ENCODE measurements at regions not wholly inside any gene's neighbourhood (a gene's known extent, or its start where the extent isn't known, plus 50 kb on each side); places are given as distances from the start of the nearest gene placed in this dataset.

GRCh38 chr10:91689731-91690168, 56.9 kb upstream of the PPP1R3C start:
- ChIA-PET POLR2A (no interaction called here), CTCF (no interaction called here)
- no peak for ATAC-seq (ENCODE audit: low read depth)
- Mint-ChIP-seq H3K9me3 (ENCODE audit: insufficient read depth) (no peaks in the 10 kb centered on the region), H3K27ac (no peak overlapping the region), H3K4me3 (no peak overlapping the region), H3K27me3 (peaks cover 13% of the 10 kb centered on the region), H3K4me1 (no peaks in the 10 kb centered on the region)
- Histone ChIP-seq H3K4me2 (replicated peaks; ENCODE audit: low read depth, low read length, poor library complexity, severe bottlenecking) (no peak overlapping the region), H3K27me3 (replicated peaks in 1 of 4; ENCODE audit: control extremely low read depth in 1 of 4, control insufficient read depth in 3 of 4, insufficient read depth in 4 of 4, low read length in 3 of 4) (peaks cover 0 to 2% (median 0%) of the 10 kb centered on the region in 4 experiments), H3K9ac (ENCODE audit: low read length) (no peak overlapping the region), H3K27ac (ENCODE audit: low read length in 2 of 2) (no peak overlapping the region), H3K9me3 (ENCODE audit: control extremely low read depth in 1 of 3, control insufficient read depth in 2 of 3, insufficient read depth in 1 of 3, low read length in 2 of 3) (no peaks in the 10 kb centered on the region), H3K36me3 (replicated peaks in 1 of 2; ENCODE audit: control extremely low read depth in 1 of 2, control insufficient read depth in 1 of 2, extremely low read depth in 1 of 2, insufficient read depth in 2 of 2, low read length in 1 of 2) (no peaks in the 10 kb centered on the region), H3K4me3 (ENCODE audit: control extremely low read depth in 1 of 5, extremely low read depth in 1 of 5, insufficient read depth in 1 of 5, low read depth in 2 of 5, low read length in 4 of 5) (no peak overlapping the region), H3K79me2 (ENCODE audit: control insufficient read depth, insufficient read depth, low read length) (no peaks in the 10 kb centered on the region), H2AFZ (ENCODE audit: insufficient read depth, low read depth, low read length, poor library complexity, severe bottlenecking) (no peak overlapping the region), H3K4me1 (ENCODE audit: control insufficient read depth in 2 of 2, insufficient read depth in 2 of 2, low read length in 2 of 2) (no peaks in the 10 kb centered on the region), H4K20me1 (ENCODE audit: control insufficient read depth, insufficient read depth, low read length, poor library complexity, severe bottlenecking) (no peaks in the 10 kb centered on the region)
- no CpG with 5 or more reads among the region's 2 CpGs for WGBS (ENCODE audit: insufficient coverage)
- intact Hi-C loops (cut with micrococcal nuclease) = loop anchor here (5.0 kb wide), 1 partner anchor 302 kb away; no protein-coding TSS in a partner anchor
- TF ChIP-seq EZH2 (IDR thresholded peaks at IDR 0.05; ENCODE audit: borderline replicate concordance, insufficient read depth, low read depth, low read length, poor library complexity, severe bottlenecking) (no peak), CTCF (IDR thresholded peaks at IDR 0.05) (no peak)
- DNase-seq = no peak

GRCh38 chr10:91684841-91685240, 52.0 kb upstream of the PPP1R3C start:
- ATAC-seq (ENCODE audit: low read depth) (no peak), DNase-seq (no peak)
- no peak overlapping the region for H3K27ac Mint-ChIP-seq
- CTCF ChIA-PET = no interaction called here
- no peaks in the 10 kb centered on the region for H3K4me1 ChIP-seq (ENCODE audit: control insufficient read depth in 2 of 2, insufficient read depth in 2 of 2, low read length in 2 of 2)
- POLR2A ChIA-PET = no interaction called here
- intact Hi-C loops (cut with micrococcal nuclease) = no loop called here
- H2AFZ ChIP-seq (ENCODE audit: insufficient read depth, low read depth, low read length, poor library complexity, severe bottlenecking) = no peak overlapping the region
- no peak overlapping the region for H3K4me3 Mint-ChIP-seq
- WGBS (ENCODE audit: insufficient coverage) = no CpG with 5 or more reads among the region's 2 CpGs
- H3K4me3 ChIP-seq (ENCODE audit: control extremely low read depth in 1 of 5, extremely low read depth in 1 of 5, insufficient read depth in 1 of 5, low read depth in 2 of 5, low read length in 4 of 5) = no peak overlapping the region
- H3K9me3 Mint-ChIP-seq (ENCODE audit: insufficient read depth) = no peaks in the 10 kb centered on the region
- TF ChIP-seq EZH2 (IDR thresholded peaks at IDR 0.05; ENCODE audit: borderline replicate concordance, insufficient read depth, low read depth, low read length, poor library complexity, severe bottlenecking) = no peak
- no peak overlapping the region for H3K9ac ChIP-seq (ENCODE audit: low read length)
- H3K4me2 ChIP-seq (replicated peaks; ENCODE audit: low read depth, low read length, poor library complexity, severe bottlenecking) = no peak overlapping the region
- H3K27ac ChIP-seq (ENCODE audit: low read length in 2 of 2) = no peak overlapping the region
- H4K20me1 ChIP-seq (ENCODE audit: control insufficient read depth, insufficient read depth, low read length, poor library complexity, severe bottlenecking) = no peaks in the 10 kb centered on the region
- H3K9me3 ChIP-seq (ENCODE audit: control extremely low read depth in 1 of 3, control insufficient read depth in 2 of 3, insufficient read depth in 1 of 3, low read length in 2 of 3) = no peaks in the 10 kb centered on the region
- H3K27me3 Mint-ChIP-seq = peaks cover 12% of the 10 kb centered on the region
- no peaks in the 10 kb centered on the region for H3K4me1 Mint-ChIP-seq
- H3K27me3 ChIP-seq (replicated peaks in 1 of 4; ENCODE audit: control extremely low read depth in 1 of 4, control insufficient read depth in 3 of 4, insufficient read depth in 4 of 4, low read length in 3 of 4) = peaks cover 0 to 2% (median 0%) of the 10 kb centered on the region in 4 experiments
- no peaks in the 10 kb centered on the region for H3K36me3 ChIP-seq (replicated peaks in 1 of 2; ENCODE audit: control extremely low read depth in 1 of 2, control insufficient read depth in 1 of 2, extremely low read depth in 1 of 2, insufficient read depth in 2 of 2, low read length in 1 of 2)
- H3K79me2 ChIP-seq (ENCODE audit: control insufficient read depth, insufficient read depth, low read length) = no peaks in the 10 kb centered on the region
